Astrocyte (in vitro differentiated cells and primary cell): ENCODE measurements at regions not wholly inside any gene's neighbourhood (a gene's known extent, or its start where the extent isn't known, plus 50 kb on each side); places are given as distances from the start of the nearest gene placed in this dataset.

Source experiments
- EZH2 ChIP-seq: IDR thresholded peaks from 2 replicates; pipeline ENCODE4 v1.6.1; 2012; ENCODE audit warnings: mild to moderate bottlenecking, low read length, inconsistent platforms; ENCODE audit not compliant: insufficient read depth
- TF ChIP-seq, protein P1 (sequence below): IDR thresholded peaks from 2 replicates; pipeline ENCODE4 v1.5.1; 2011; ENCODE audit warnings: low read depth, mild to moderate bottlenecking, inconsistent platforms, low read length, moderate library complexity; ENCODE audit not compliant: insufficient read depth

GRCh38 chr9:109640580-109641371, 139.2 kb upstream of the PALM2AKAP2 start:
- TF ChIP-seq, protein P1, sequence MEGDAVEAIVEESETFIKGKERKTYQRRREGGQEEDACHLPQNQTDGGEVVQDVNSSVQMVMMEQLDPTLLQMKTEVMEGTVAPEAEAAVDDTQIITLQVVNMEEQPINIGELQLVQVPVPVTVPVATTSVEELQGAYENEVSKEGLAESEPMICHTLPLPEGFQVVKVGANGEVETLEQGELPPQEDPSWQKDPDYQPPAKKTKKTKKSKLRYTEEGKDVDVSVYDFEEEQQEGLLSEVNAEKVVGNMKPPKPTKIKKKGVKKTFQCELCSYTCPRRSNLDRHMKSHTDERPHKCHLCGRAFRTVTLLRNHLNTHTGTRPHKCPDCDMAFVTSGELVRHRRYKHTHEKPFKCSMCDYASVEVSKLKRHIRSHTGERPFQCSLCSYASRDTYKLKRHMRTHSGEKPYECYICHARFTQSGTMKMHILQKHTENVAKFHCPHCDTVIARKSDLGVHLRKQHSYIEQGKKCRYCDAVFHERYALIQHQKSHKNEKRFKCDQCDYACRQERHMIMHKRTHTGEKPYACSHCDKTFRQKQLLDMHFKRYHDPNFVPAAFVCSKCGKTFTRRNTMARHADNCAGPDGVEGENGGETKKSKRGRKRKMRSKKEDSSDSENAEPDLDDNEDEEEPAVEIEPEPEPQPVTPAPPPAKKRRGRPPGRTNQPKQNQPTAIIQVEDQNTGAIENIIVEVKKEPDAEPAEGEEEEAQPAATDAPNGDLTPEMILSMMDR = no peak
- peak; percentile 68 for TF ChIP-seq EZH2
